Activated T-helper 17 cell treated with anti-CD3 and anti-CD28 coated beads, Interleukin-2, amount 50 U/mL, for 72 hours (primary cell): ENCODE measurements at regions not wholly inside any gene's neighbourhood (a gene's known extent, or its start where the extent isn't known, plus 50 kb on each side); places are given as distances from the start of the nearest gene placed in this dataset.
A peak's percentile ranks its signal among the peaks of the same experiment; 100 is the strongest.

Experiments used
- ATAC-seq: fragments of 150-1000 bp; cut with Tn5 transposase; replicated peaks from 2 replicates; pipeline ENCODE4 v1.10.0; 2021; ENCODE audit warnings: mild to moderate bottlenecking, moderate library complexity
- H3K27ac Mint-ChIP-seq: one replicate; pipeline ENCODE4 v1.8.0; 2022; ENCODE audit warnings: mixed read lengths
- H3K27me3 Mint-ChIP-seq: one replicate; pipeline ENCODE4 v1.8.0; 2022; ENCODE audit warnings: mixed read lengths
- H3K36me3 Mint-ChIP-seq: one replicate; pipeline ENCODE4 v1.8.0; 2022; ENCODE audit warnings: low read depth, mild to moderate bottlenecking, mixed read lengths
- H3K4me1 Mint-ChIP-seq: one replicate; pipeline ENCODE4 v1.8.0; 2022; ENCODE audit warnings: mixed read lengths
- H3K4me3 Mint-ChIP-seq: one replicate; pipeline ENCODE4 v1.8.0; 2022; ENCODE audit warnings: mild to moderate bottlenecking, mixed read lengths
- H3K9me3 Mint-ChIP-seq: one replicate; pipeline ENCODE4 v1.8.0; 2022; ENCODE audit warnings: mixed read lengths

DNA sequence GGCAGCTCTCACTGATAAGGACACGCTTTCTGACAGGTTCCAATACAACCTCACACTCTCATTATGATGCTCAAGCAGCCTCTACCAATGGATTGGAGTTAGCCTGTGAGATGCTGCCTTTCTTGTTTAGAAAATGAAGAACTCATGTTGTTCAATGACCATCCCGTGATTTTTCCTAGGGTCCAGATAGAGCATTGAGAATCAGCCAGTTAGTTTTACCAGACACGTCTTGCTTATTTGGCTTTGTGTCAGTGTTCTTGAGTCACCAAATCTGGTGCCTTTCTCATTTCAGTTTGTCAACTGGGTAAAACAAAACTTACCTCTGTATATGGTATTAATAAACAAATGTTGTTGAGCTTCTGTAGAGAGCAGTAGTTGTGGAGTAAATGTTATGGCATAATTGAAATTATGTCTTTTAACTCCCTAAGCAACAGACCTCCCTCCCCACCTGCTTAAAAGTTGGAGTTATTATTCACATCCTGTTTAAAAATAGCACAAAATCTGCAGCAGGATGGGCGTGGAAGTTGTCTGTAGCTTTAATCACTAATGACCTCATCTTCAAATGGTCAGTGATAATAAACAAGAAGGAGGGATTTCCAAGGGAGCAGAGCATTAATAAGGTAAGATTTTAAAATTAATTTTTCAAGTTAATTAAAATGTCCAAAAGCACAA lies 167.3 kb downstream of the HRH4 start:
- Mint-ChIP-seq H3K4me3 (no peak overlapping the region), H3K9me3 (no peaks in the 10 kb centered on the region), H3K27me3 (peaks cover 16% of the 10 kb centered on the region), H3K36me3 (no peaks in the 10 kb centered on the region), H3K27ac (no peak overlapping the region), H3K4me1 (no peaks in the 10 kb centered on the region)
- ATAC-seq = no peak

GRCh38 chr18:24628326-24628725 lies 167.9 kb downstream of the HRH4 start:
- H3K9me3 Mint-ChIP-seq = no peaks in the 10 kb centered on the region
- H3K36me3 Mint-ChIP-seq = no peaks in the 10 kb centered on the region
- no peak overlapping the region for H3K4me3 Mint-ChIP-seq
- no peak overlapping the region for H3K27ac Mint-ChIP-seq
- no peaks in the 10 kb centered on the region for H3K4me1 Mint-ChIP-seq
- no peak for ATAC-seq
- H3K27me3 Mint-ChIP-seq = peaks cover 16% of the 10 kb centered on the region

GRCh38 chr18:24629921-24630320 lies 169.5 kb downstream of the HRH4 start:
- Mint-ChIP-seq H3K9me3 (no peaks in the 10 kb centered on the region), H3K4me3 (no peak overlapping the region), H3K4me1 (no peaks in the 10 kb centered on the region), H3K27me3 (peaks cover 16% of the 10 kb centered on the region), H3K27ac (no peak overlapping the region), H3K36me3 (no peaks in the 10 kb centered on the region)
- ATAC-seq = no peak

GRCh38 chr18:24630346-24630880 lies 170.0 kb downstream of the HRH4 start:
- peaks cover 15% of the 10 kb centered on the region for H3K27me3 Mint-ChIP-seq
- no peaks in the 10 kb centered on the region for H3K9me3 Mint-ChIP-seq
- H3K36me3 Mint-ChIP-seq = no peaks in the 10 kb centered on the region
- H3K4me1 Mint-ChIP-seq = no peaks in the 10 kb centered on the region
- ATAC-seq = no peak
- no peak overlapping the region for H3K27ac Mint-ChIP-seq
- H3K4me3 Mint-ChIP-seq = no peak overlapping the region

- Mint-ChIP-seq H3K27me3 (peaks cover 5% of the 10 kb centered on the region), H3K9me3 (no peaks in the 10 kb centered on the region), H3K27ac (no peak overlapping the region), H3K4me1 (no peaks in the 10 kb centered on the region), H3K36me3 (no peaks in the 10 kb centered on the region), H3K4me3 (no peak overlapping the region)
- ATAC-seq = no peak
Measured at GRCh38 chr18:24631243-24632025, 171.0 kb downstream of the HRH4 start.

DNA sequence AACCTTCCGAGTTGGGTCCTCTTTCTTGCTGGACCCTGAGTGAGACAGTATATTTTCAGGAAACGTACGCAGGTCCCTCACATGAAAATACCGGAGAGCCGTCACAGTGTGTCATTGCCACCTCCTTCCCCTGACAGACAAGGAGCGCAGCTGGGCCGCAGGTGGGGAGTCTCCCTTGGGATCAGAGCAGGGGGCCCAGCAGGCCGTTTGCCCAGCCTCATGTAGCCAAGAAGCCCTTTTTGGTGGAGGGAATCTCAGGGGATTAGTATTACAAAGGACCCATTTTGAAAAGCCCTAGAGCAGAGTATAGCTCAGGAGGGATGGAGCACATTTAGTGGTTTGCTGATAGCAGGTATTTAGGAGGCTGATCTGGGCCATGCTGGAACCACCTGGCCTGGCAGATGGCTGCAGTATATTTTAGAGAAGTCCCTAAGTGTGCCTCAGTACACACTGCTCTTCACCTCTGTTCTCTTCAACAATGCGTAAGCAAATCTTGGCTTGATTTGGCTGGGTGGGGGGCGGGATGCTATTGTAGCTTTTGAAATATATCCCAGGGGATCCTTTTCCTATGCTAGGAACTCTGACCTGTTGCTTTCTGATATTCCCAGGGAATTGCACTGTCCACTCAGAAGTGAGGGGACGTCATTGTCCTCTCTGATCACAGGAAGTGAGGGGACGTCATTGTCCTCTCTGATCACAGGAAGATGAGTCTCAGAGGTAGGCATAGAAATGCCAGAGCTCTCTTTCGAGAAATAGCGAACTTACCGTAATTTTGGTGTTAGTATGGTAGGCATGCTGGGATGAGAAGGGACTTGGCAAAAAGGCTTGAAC lies 171.9 kb downstream of the HRH4 start:
- no peak overlapping the region for H3K27ac Mint-ChIP-seq
- H3K9me3 Mint-ChIP-seq = no peaks in the 10 kb centered on the region
- H3K36me3 Mint-ChIP-seq = no peaks in the 10 kb centered on the region
- H3K4me1 Mint-ChIP-seq = no peaks in the 10 kb centered on the region
- H3K4me3 Mint-ChIP-seq = no peak overlapping the region
- peaks cover 5% of the 10 kb centered on the region for H3K27me3 Mint-ChIP-seq
- ATAC-seq = no peak

DNA sequence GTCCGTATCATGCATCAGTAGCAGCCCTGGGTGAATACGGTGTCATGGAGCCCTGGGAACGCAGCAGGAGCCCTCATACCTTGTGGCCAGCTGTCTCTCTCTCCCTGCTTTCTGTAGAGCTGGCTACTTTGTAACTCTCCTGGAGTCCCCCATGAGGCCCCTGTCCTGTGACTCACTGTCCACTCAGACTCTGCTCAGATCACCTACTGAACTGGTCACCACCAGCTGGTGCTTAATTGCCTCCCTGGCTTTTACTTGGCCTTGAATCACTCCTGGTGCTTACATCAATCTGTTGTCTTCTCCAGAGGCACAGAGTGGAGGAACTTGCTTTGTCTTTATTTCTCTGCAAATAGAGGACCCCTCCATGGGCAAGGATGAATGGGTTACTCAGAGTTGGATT lies 172.7 kb downstream of the HRH4 start:
- Mint-ChIP-seq H3K9me3 (no peaks in the 10 kb centered on the region), H3K36me3 (no peaks in the 10 kb centered on the region), H3K4me1 (no peaks in the 10 kb centered on the region), H3K4me3 (no peak overlapping the region), H3K27me3 (no peaks in the 10 kb centered on the region), H3K27ac (no peak overlapping the region)
- ATAC-seq = no peak

- Mint-ChIP-seq H3K4me1 (no peaks in the 10 kb centered on the region), H3K9me3 (peaks cover 6% of the 10 kb centered on the region)
- no peak for ATAC-seq
Measured at GRCh38 chr18:24649571-24649970, 189.1 kb downstream of the HRH4 start.

DNA sequence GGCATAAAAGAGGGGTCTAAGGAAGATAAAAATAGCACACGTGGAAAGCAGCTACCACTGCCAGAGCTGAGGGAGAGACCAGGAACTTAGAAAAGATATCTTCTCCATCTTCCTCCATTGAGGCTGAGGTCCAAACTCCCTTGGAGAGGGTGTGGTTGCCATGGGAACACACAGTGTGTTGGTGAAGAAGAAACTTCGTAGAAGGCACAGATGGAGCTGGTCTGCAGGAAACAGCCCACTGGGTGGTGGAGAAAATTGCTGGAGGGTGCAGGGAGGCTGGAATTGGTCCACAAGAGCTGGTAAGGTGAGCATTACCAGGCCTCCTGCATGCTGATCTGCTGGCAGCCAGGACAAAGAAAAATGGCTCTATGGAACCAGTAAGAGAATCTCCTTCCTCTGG lies 191.0 kb downstream of the HRH4 start:
- no peak for ATAC-seq
- H3K27ac Mint-ChIP-seq = no peak overlapping the region
- no peak overlapping the region for H3K4me3 Mint-ChIP-seq
- no peaks in the 10 kb centered on the region for H3K36me3 Mint-ChIP-seq
- H3K27me3 Mint-ChIP-seq = peaks cover 17% of the 10 kb centered on the region
- no peaks in the 10 kb centered on the region for H3K4me1 Mint-ChIP-seq
- H3K9me3 Mint-ChIP-seq = peaks cover 6% of the 10 kb centered on the region

More at GRCh38 chr18:24649571-24649970, 189.1 kb downstream of the HRH4 start:
- Mint-ChIP-seq H3K27me3 (peaks cover 21% of the 10 kb centered on the region), H3K27ac (no peak overlapping the region), H3K36me3 (no peaks in the 10 kb centered on the region), H3K4me3 (no peak overlapping the region)

- Mint-ChIP-seq H3K4me3 (no peak overlapping the region), H3K4me1 (peaks cover 11% of the 10 kb centered on the region), H3K36me3 (no peaks in the 10 kb centered on the region), H3K27ac (no peak overlapping the region), H3K27me3 (peaks cover 6% of the 10 kb centered on the region), H3K9me3 (peaks cover 6% of the 10 kb centered on the region)
- ATAC-seq = no peak
Measured at GRCh38 chr18:24656050-24656449, 195.6 kb downstream of the HRH4 start.

DNA sequence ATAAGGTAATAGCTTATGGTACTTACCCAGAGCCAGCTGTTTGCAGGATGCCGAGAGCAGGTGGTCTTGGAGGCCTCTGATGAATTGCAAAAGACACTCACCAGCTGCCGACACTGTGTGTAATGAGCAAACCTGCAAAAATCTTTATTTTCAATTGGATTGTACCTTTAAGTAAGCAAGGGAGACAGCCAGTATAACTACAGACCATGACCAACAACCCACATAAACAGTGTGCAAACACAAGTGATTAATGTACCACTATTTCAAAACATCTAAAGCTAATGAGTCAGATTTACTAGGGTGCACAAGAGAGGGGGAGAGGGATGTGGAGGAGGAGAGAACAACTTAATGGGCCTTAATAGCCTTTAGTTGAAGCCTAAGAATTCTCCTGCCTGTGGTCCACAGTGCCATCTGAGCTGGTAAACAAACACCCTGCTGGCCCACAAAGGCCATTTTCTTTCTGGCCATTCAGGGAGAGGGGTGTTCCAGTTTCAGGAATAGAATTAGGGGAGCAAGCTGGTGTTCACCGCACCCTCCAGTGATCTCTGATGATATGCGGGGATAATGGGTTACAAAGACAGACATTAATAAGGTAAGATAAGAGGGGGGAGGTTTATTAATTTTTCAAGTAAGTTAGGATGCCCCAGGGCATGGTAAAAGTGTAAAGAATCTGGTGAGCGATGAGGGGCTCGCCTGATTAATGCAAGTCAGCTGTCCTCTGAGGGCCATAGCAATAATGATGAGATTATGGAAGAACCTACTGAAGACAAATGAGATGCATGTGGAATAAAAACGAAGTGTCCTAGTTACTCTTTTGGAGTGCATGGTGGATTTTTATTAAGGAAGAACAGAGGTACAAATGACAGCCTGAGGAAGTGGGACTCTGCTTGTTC lies 196.4 kb downstream of the HRH4 start:
- no peak for ATAC-seq
- Mint-ChIP-seq H3K4me3 (no peak overlapping the region), H3K9me3 (peaks cover 1% of the 10 kb centered on the region), H3K27ac (peak overlapping the region; percentile 15), H3K27me3 (no peaks in the 10 kb centered on the region), H3K4me1 (peaks cover 11% of the 10 kb centered on the region), H3K36me3 (no peaks in the 10 kb centered on the region)

- H3K36me3 Mint-ChIP-seq = no peaks in the 10 kb centered on the region
- H3K4me1 Mint-ChIP-seq = peaks cover 11% of the 10 kb centered on the region
- H3K9me3 Mint-ChIP-seq = no peaks in the 10 kb centered on the region
- no peak overlapping the region for H3K4me3 Mint-ChIP-seq
- H3K27me3 Mint-ChIP-seq = no peaks in the 10 kb centered on the region
- no peak overlapping the region for H3K27ac Mint-ChIP-seq
- ATAC-seq = no peak
Measured at GRCh38 chr18:24657444-24657842, 197.0 kb downstream of the HRH4 start.

DNA sequence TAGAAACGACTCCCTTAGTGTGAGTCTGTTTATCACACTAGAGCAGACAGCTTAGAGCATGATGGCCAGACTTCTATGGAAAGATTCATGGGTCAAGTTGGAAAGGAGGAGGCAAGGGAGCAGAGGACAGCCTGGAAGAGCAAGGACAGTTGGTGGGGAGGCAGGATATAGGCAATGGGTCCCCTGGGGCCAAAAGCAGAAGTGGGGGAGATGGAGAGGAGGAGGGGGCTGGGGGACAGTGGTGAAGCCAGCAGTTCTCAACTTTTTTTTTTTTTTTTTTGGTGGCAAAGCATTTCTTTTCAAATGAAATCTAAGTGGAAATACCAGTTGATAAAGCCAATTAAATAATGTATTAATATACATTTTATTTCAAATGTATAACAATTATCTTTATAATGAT lies 197.9 kb downstream of the HRH4 start:
- Mint-ChIP-seq H3K27me3 (peaks cover 4% of the 10 kb centered on the region), H3K36me3 (no peaks in the 10 kb centered on the region), H3K9me3 (no peaks in the 10 kb centered on the region), H3K4me3 (no peak overlapping the region), H3K4me1 (peaks cover 15% of the 10 kb centered on the region), H3K27ac (no peak overlapping the region)
- ATAC-seq = no peak
